IMR-90 (cell line): ENCODE measurements at regions not wholly inside any gene's neighbourhood (a gene's known extent, or its start where the extent isn't known, plus 50 kb on each side); places are given as distances from the start of the nearest gene placed in this dataset.

Source experiments
- ATAC-seq: fragments of 200-7000 bp; cut with Tn5 transposase; 2 replicates; pipeline ENCODE4 v1.9.1; 2020; ENCODE audit warnings: low read depth, mild to moderate bottlenecking, moderate library complexity
- BruUV-seq: library from RNA; stranded (reverse); fragments of 400-500 nt; replicated peaks from 2 replicates; lab custom pipeline; 2021; lab: Mats Ljungman, UMichigan
- CTCF ChIA-PET: fragments of 300-600 bp; formaldehyde crosslinking; extraction: SDS; loops from one replicate; lab custom pipeline; 2021; ENCODE audit warnings: antibody characterized with exemption; lab: Yijun Ruan, JAX
- POLR2A ChIA-PET: fragments of 300-600 bp; sonication (Branson Sonifier 250); formaldehyde crosslinking; loops from one replicate; lab custom pipeline; 2022; ENCODE audit warnings: antibody characterized with exemption; ENCODE audit not compliant: unreplicated experiment; lab: Charles Lee
- DNase-seq: peaks from one replicate; pipeline ENCODE4 v3.0.0; 2013
- H2AFZ ChIP-seq: replicated peaks from 2 replicates; pipeline ENCODE3; 2013; ENCODE audit warnings: low read length, mild to moderate bottlenecking; ENCODE audit not compliant: poor library complexity
- H2AK5ac ChIP-seq: 2 replicates; pipeline ENCODE4 v1.6.1; 2013; ENCODE audit warnings: low read depth, low read length, inconsistent platforms
- H2AK9ac ChIP-seq: replicated peaks from 2 replicates; pipeline ENCODE3; 2013; ENCODE audit warnings: mild to moderate bottlenecking, low read depth, low read length, moderate library complexity; ENCODE audit not compliant: poor library complexity
- H2BK120ac ChIP-seq: 2 replicates; pipeline ENCODE4 v1.6.1; 2013; ENCODE audit warnings: low read depth, low read length, inconsistent platforms
- H2BK15ac ChIP-seq: 3 replicates; pipeline ENCODE4 v1.6.1; 2013; ENCODE audit warnings: low read depth, low read length, inconsistent platforms
- H2BK20ac ChIP-seq: 2 replicates; pipeline ENCODE4 v1.6.1; 2013; ENCODE audit warnings: low read depth, mild to moderate bottlenecking, inconsistent platforms, low read length, moderate library complexity
- H2BK5ac ChIP-seq: 2 replicates; pipeline ENCODE4 v1.6.1; 2013; ENCODE audit warnings: mild to moderate bottlenecking, low read depth, low read length, inconsistent platforms; ENCODE audit not compliant: poor library complexity, severe bottlenecking
- H3K14ac ChIP-seq: replicated peaks from 2 replicates; pipeline ENCODE4 v1.6.1; 2013; ENCODE audit warnings: low read depth, low read length, inconsistent platforms
- H3K18ac ChIP-seq: 2 replicates; pipeline ENCODE4 v1.6.1; 2013; ENCODE audit warnings: low read depth, low read length, control low read depth
- H3K23ac ChIP-seq: 2 replicates; pipeline ENCODE4 v1.6.1; 2013; ENCODE audit warnings: low read depth, low read length, inconsistent platforms
- H3K27ac ChIP-seq: 2 replicates; pipeline ENCODE4 v1.5.1; 2013; ENCODE audit warnings: mild to moderate bottlenecking, control low read depth, low read length; ENCODE audit not compliant: insufficient read depth
- H3K27me3 ChIP-seq: 2 replicates; pipeline ENCODE4 v1.6.1; 2013; ENCODE audit warnings: low read length; ENCODE audit not compliant: control insufficient read depth, insufficient read depth
- H3K36me3 ChIP-seq: 2 replicates; pipeline ENCODE4 v1.6.1; 2013; ENCODE audit warnings: low read length, mixed read lengths; ENCODE audit not compliant: control insufficient read depth, insufficient read depth
- H3K4ac ChIP-seq: 2 replicates; pipeline ENCODE4 v1.6.1; 2013; ENCODE audit warnings: low read depth, low read length, inconsistent platforms
- H3K4me1 ChIP-seq: 2 replicates; pipeline ENCODE4 v1.6.1; 2013; ENCODE audit warnings: low read length, mixed read lengths; ENCODE audit not compliant: control insufficient read depth, insufficient read depth
- H3K4me2 ChIP-seq: 2 replicates; pipeline ENCODE4 v1.6.1; 2013; ENCODE audit warnings: low read depth, mild to moderate bottlenecking, control low read depth, low read length, moderate library complexity
- H3K4me3 ChIP-seq: 2 replicates; pipeline ENCODE4 v1.5.1; 2013; ENCODE audit warnings: low read depth, mild to moderate bottlenecking, control low read depth, low read length, moderate library complexity; ENCODE audit not compliant: insufficient read depth
- H3K56ac ChIP-seq: 2 replicates; pipeline ENCODE4 v1.6.1; 2013; ENCODE audit warnings: low read length, inconsistent platforms; ENCODE audit not compliant: insufficient read depth; ENCODE audit errors: extremely low read depth
- H3K79me1 ChIP-seq, 2 experiments: 2 replicates each; pipeline ENCODE4 v1.6.1; 2013; ENCODE audit warnings: low read length in 2 of 2, inconsistent platforms in 1 of 2, low read depth in 1 of 2
- H3K9ac ChIP-seq: 2 replicates; pipeline ENCODE4 v1.6.1; 2013; ENCODE audit warnings: low read depth, low read length, control low read depth
- H3K9me1 ChIP-seq: 2 replicates; pipeline ENCODE4 v1.6.1; 2013; ENCODE audit warnings: low read length, inconsistent platforms; ENCODE audit not compliant: insufficient read depth
- H3K9me3 ChIP-seq: 2 replicates; pipeline ENCODE4 v1.6.1; 2013; ENCODE audit warnings: low read length; ENCODE audit not compliant: control insufficient read depth, insufficient read depth
- H4K20me1 ChIP-seq: 2 replicates; pipeline ENCODE4 v1.6.1; 2013; ENCODE audit warnings: low read length, inconsistent platforms; ENCODE audit not compliant: insufficient read depth
- H4K5ac ChIP-seq: 2 replicates; pipeline ENCODE4 v1.6.1; 2013; ENCODE audit warnings: mild to moderate bottlenecking, low read depth, low read length, control low read depth
- H4K8ac ChIP-seq, 2 experiments: 2 replicates each; pipeline ENCODE4 v1.6.1; 2013; ENCODE audit warnings: low read depth in 2 of 2, low read length in 2 of 2, control low read depth in 1 of 2, inconsistent platforms in 1 of 2
- H4K91ac ChIP-seq: 2 replicates; pipeline ENCODE4 v1.6.1; 2013; ENCODE audit warnings: low read depth, low read length, inconsistent platforms; ENCODE audit not compliant: insufficient read depth
- BHLHE40 ChIP-seq: fragments of 150-350 bp; IDR thresholded peaks from 2 replicates; pipeline ENCODE4 v1.6.1; 2016; ENCODE audit warnings: mild to moderate bottlenecking, low read depth, low read length
- CEBPB ChIP-seq: IDR thresholded peaks from 2 replicates; pipeline ENCODE4 v1.6.1; 2012; ENCODE audit warnings: low read depth, low read length, improper control_type of control experiment
- CHD1 ChIP-seq: IDR thresholded peaks from 2 replicates; pipeline ENCODE4 v1.6.1; 2012; ENCODE audit warnings: low read depth, low read length, improper control_type of control experiment
- ELK1 ChIP-seq: fragments of 150-350 bp; IDR thresholded peaks from 2 replicates; pipeline ENCODE4 v1.6.1; 2016; ENCODE audit warnings: low read depth, mild to moderate bottlenecking, low read length, moderate library complexity, borderline replicate concordance
- FOS ChIP-seq: fragments of 150-350 bp; IDR thresholded peaks from 2 replicates; pipeline ENCODE4 v1.6.1; 2016; ENCODE audit warnings: low read depth, low read length
- MAFK ChIP-seq: IDR thresholded peaks from 2 replicates; pipeline ENCODE4 v1.6.1; 2012; ENCODE audit warnings: low read depth, low read length, improper control_type of control experiment
- MAZ ChIP-seq: IDR thresholded peaks from 2 replicates; pipeline ENCODE4 v1.6.1; 2012; ENCODE audit warnings: low read depth, mild to moderate bottlenecking, low read length, improper control_type of control experiment, moderate library complexity, borderline replicate concordance
- MXI1 ChIP-seq: IDR thresholded peaks from 2 replicates; pipeline ENCODE4 v1.6.1; 2012; ENCODE audit warnings: low read depth, mild to moderate bottlenecking, low read length, moderate library complexity, borderline replicate concordance
- NFE2L2 ChIP-seq: fragments of 150-350 bp; IDR thresholded peaks from 2 replicates; pipeline ENCODE4 v1.6.1; 2016; ENCODE audit warnings: low read depth, mild to moderate bottlenecking, low read length
- POLR2A ChIP-seq: IDR thresholded peaks from 2 replicates; pipeline ENCODE4 v1.6.1; 2012; ENCODE audit warnings: mild to moderate bottlenecking, low read depth, low read length
- RAD21 ChIP-seq: IDR thresholded peaks from 2 replicates; pipeline ENCODE4 v1.6.1; 2012; ENCODE audit warnings: low read length, improper control_type of control experiment
- RCOR1 ChIP-seq: IDR thresholded peaks from 2 replicates; pipeline ENCODE4 v1.6.1; 2012; ENCODE audit warnings: mild to moderate bottlenecking, low read length, improper control_type of control experiment; ENCODE audit not compliant: insufficient replicate concordance
- RFX5 ChIP-seq: IDR thresholded peaks from 2 replicates; pipeline ENCODE4 v1.8.0; 2012; ENCODE audit warnings: low read depth, mild to moderate bottlenecking, low read length, moderate library complexity
- SMC3 ChIP-seq: fragments of 150-350 bp; IDR thresholded peaks from 2 replicates; pipeline ENCODE4 v1.6.1; 2016; ENCODE audit warnings: low read depth, mild to moderate bottlenecking, antibody characterized with exemption, low read length, moderate library complexity
- USF2 ChIP-seq: fragments of 150-350 bp; IDR thresholded peaks from 2 replicates; pipeline ENCODE4 v1.6.1; 2017; ENCODE audit warnings: mild to moderate bottlenecking, antibody characterized with exemption, low read length, low read depth
- WGBS, 2 experiments: methylation state at CpG; one replicate each; pipeline versions ENCODE4 v1.1.5 to v1.1.7; 2013; ENCODE audit warnings: missing lambda C conversion rate in 2 of 2; ENCODE audit not compliant: insufficient read length in 1 of 2; ENCODE audit errors: extremely low coverage in 2 of 2; 5-methylcytosine and 5-hydroxymethylcytosine counted together
- dilution Hi-C: fragments of 300-500 bp; cut with HindIII; formaldehyde crosslinking; loops from one replicate; pipeline ENCODE4 v1.14.3; 2018; ENCODE audit warnings: low sequenced_read_pairs; ENCODE audit not compliant: unreplicated experiment
- in situ Hi-C: fragments of 300-500 bp; cut with MboI; formaldehyde crosslinking; loops from 3 replicates; pipeline ENCODE4 v1.14.3; 2019; ENCODE audit warnings: low sequenced_read_pairs, inconsistent platforms, mixed read lengths
- intact Hi-C: fragments of 100-400 bp; cut with micrococcal nuclease; formaldehyde crosslinking; loops from 2 replicates; pipeline ENCODE4 v1.10.0; 2022
- TF ChIP-seq, protein P1 (sequence below): conservative IDR thresholded peaks from 2 replicates; pipeline ENCODE4 v1.5.1; 2012; ENCODE audit warnings: mild to moderate bottlenecking, low read depth, low read length, improper control_type of control experiment

- H4K91ac ChIP-seq = no peak overlapping the region
- no peak overlapping the region for H3K23ac ChIP-seq
- H4K5ac ChIP-seq = no peak overlapping the region
- no peak overlapping the region for H3K4ac ChIP-seq
- intact Hi-C loops = no loop called here
- H2AFZ ChIP-seq = no peak overlapping the region
- CTCF ChIA-PET = no interaction called here
- no peak overlapping the region for H2BK120ac ChIP-seq
- no peaks in the 10 kb centered on the region for H3K36me3 ChIP-seq
- H2AK5ac ChIP-seq = no peak overlapping the region
- H3K9me3 ChIP-seq = no peaks in the 10 kb centered on the region
- H2BK15ac ChIP-seq = no peak overlapping the region
- no CpG with 5 or more reads among the region's 2 CpGs for WGBS, 2 experiments
- H3K27me3 ChIP-seq = no peaks in the 10 kb centered on the region
- H2AK9ac ChIP-seq = no peak overlapping the region
- no peak overlapping the region for H3K27ac ChIP-seq
- no peak overlapping the region for H4K8ac ChIP-seq
- no peak overlapping the region for H3K14ac ChIP-seq
- peaks cover 3% of the 10 kb centered on the region; the same call in 1 of the 2 replicates for H3K4me1 ChIP-seq
- H3K79me1 ChIP-seq = no peaks in the 10 kb centered on the region
- H2BK20ac ChIP-seq = no peak overlapping the region
- POLR2A ChIA-PET = no interaction called here
- no peak for TF ChIP-seq RAD21
- TF ChIP-seq RFX5 = no peak
- TF ChIP-seq RCOR1 = no peak
- TF ChIP-seq CEBPB = no peak
- no peak for TF ChIP-seq MAFK
- no peak for TF ChIP-seq BHLHE40
- TF ChIP-seq NFE2L2 = no peak
- TF ChIP-seq CHD1 = no peak
- TF ChIP-seq FOS = no peak
- no peak for TF ChIP-seq USF2
- TF ChIP-seq, protein P1, sequence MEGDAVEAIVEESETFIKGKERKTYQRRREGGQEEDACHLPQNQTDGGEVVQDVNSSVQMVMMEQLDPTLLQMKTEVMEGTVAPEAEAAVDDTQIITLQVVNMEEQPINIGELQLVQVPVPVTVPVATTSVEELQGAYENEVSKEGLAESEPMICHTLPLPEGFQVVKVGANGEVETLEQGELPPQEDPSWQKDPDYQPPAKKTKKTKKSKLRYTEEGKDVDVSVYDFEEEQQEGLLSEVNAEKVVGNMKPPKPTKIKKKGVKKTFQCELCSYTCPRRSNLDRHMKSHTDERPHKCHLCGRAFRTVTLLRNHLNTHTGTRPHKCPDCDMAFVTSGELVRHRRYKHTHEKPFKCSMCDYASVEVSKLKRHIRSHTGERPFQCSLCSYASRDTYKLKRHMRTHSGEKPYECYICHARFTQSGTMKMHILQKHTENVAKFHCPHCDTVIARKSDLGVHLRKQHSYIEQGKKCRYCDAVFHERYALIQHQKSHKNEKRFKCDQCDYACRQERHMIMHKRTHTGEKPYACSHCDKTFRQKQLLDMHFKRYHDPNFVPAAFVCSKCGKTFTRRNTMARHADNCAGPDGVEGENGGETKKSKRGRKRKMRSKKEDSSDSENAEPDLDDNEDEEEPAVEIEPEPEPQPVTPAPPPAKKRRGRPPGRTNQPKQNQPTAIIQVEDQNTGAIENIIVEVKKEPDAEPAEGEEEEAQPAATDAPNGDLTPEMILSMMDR = no peak
- TF ChIP-seq ELK1 = no peak
- TF ChIP-seq POLR2A = no peak
- TF ChIP-seq MAZ = no peak
- TF ChIP-seq MXI1 = no peak
- no peak for TF ChIP-seq SMC3
- dilution Hi-C loops = no loop called here
- no peak for DNase-seq
- no peak overlapping the region for H3K56ac ChIP-seq
- no peak overlapping the region for H2BK5ac ChIP-seq
- BruUV-seq = no TSS peak
- H3K9ac ChIP-seq = no peak overlapping the region
- no peak overlapping the region for H3K18ac ChIP-seq
- H3K4me2 ChIP-seq = no peak overlapping the region
- ATAC-seq = peak; percentile 76
- H3K4me3 ChIP-seq = no peak overlapping the region
- in situ Hi-C loops = no loop called here
- no peaks in the 10 kb centered on the region for H3K9me1 ChIP-seq
- H4K20me1 ChIP-seq = no peaks in the 10 kb centered on the region
Observed at GRCh38 chr3:74106925-74107324, 482.2 kb upstream of the PDZRN3 start.
